HG03354 (cell line): ENCODE measurements at regions not wholly inside any gene's neighbourhood (a gene's known extent, or its start where the extent isn't known, plus 50 kb on each side); places are given as distances from the start of the nearest gene placed in this dataset.
"Not testable (repeated sequence)": the region's sequence is repeated elsewhere in the genome, so short reads cannot be mapped to it uniquely, and the experiment has no call there.

Source experiments
- ATAC-seq: cut with Tn5 transposase; IDR thresholded peaks from one replicate; pipeline ENCODE4 v1.9.1; 2021; ENCODE audit warnings: mild to moderate bottlenecking; ENCODE audit not compliant: unreplicated experiment, poor library complexity, severe bottlenecking

- no peak for ATAC-seq
These were observed 158.2 kb upstream of the IL12B start for GRCh38 chr5:159488516-159488915.

- ATAC-seq: peak; percentile 77
These were observed 159.5 kb upstream of the IL12B start for GRCh38 chr5:159489779-159490178.

DNA sequence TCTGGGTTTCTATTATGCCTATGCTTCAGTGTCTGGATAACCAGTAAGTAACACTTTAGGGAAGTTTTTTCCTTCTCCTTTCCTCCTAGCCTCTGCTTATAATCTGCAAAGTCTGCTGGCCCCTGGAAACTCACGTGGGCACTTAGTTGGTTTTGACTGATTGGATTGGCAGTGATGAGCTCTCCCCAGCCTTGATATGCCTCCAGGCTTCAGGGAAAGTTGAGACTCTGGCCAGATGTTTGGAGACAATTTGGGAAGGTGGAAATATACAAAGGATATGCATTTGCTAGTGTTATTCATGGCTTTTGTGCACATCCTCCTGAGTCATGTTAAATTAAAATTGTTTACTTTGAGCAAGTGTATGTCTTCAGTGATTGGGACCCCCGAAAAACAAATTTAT is 160.2 kb upstream of the IL12B start:
- no peak for ATAC-seq

DNA sequence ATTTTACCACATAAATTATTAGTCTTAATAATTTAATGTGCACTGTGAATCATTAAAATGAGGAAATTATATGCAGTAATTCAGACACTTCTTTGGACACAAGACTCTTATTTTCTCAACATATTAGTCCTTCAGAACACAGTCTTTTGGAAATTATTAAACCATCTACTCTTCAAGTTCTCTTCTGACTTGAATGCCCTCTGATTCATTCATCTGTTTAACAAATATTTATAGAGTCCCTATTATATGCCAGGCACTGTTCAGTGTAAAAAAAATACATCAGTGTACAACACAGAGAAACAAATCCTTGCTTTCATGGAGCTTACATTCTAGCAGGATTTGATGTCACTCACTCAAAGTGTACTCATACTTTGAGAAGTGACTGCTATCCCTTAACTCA is 163.4 kb upstream of the IL12B start:
- ATAC-seq: no peak

- no peak for ATAC-seq
These were observed 166.5 kb upstream of the IL12B start for GRCh38 chr5:159496773-159497172.

GRCh38 chr5:159497221-159497620 is 166.9 kb upstream of the IL12B start:
- ATAC-seq: no peak

DNA sequence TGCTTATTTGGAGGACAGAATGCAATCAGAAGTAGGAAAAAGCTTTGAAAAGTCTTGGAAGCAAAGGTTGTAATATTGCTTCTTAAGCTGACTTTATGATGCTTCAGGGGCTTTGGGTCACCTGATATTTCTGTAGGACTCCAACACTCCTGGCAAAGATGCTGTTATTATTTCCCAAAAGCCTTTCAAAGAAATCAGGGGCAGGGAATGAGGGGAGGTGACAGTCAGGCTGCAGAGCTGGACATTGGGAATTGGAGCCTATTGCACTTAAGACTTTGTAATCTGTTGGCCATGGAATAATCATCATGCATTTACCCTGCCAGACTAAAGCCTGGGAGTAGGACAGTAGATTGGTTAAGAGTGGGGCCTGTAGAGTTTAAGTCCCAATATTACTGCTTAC is 168.3 kb upstream of the IL12B start:
- no peak for ATAC-seq

DNA sequence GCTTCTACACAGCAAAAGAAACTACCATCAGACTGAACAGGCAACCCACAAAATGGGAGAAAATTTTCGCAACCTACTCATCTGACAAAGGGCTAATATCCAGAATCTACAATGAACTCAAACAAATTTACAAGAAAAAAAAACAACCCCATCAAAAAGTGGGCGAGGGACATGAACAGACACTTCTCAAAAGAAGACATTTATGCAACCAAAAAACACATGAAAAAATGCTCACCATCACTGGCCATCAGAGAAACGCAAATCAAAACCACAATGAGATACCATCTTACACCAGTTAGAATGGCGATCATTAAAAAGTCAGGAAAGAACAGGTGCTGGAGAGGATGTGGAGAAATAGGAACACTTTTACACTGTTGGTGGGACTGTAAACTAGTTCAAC is 171.8 kb upstream of the IL12B start:
- not testable (repeated sequence) for ATAC-seq

GRCh38 chr5:159503236-159503635 is 172.9 kb upstream of the IL12B start:
- no peak for ATAC-seq

GRCh38 chr5:159504106-159504856 is 174.0 kb upstream of the IL12B start:
- ATAC-seq: no peak

GRCh38 chr5:159504857-159505304 is 174.6 kb upstream of the IL12B start:
- ATAC-seq: no peak

- ATAC-seq: no peak
These were observed 176.8 kb upstream of the IL12B start for GRCh38 chr5:159507055-159507454.

DNA sequence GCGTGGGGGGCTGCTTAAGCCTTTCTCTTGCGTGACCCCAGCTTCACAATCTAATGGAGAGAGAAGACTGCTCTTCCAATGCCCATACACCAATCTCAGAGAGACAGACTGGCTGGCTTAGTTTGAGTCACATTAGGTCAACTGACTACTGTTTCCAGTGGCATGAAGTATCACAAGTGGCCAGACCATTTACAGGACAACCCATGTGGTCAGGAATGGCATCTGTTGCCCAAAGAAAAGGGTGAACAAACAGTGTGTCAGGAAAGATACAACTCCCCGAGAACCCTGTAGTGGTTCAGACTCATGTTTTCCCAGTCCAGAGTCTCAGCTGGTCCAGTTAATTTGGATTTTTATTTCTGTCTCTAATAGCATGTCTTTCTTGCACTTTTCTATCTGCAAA is 177.4 kb upstream of the IL12B start:
- no peak for ATAC-seq

DNA sequence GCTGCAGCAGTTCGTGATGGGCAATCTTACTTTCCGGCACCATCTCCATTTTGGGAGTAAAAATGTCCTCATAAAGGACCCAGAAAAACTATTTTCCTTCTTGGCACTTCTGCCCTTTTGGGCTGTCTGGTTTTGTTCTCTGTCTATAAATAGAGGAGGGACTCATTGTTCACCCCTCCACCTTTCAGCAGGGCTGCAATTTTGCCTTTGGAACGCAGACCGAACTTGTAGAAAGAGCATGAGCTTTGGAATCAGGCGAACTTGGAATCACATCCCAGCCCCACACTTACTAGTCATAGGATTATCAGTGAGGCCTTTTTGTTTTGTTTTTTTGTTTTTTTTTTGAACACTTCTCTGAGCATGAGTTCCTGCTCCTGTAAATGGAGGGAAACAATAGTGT is 178.1 kb upstream of the IL12B start:
- ATAC-seq: no peak

DNA sequence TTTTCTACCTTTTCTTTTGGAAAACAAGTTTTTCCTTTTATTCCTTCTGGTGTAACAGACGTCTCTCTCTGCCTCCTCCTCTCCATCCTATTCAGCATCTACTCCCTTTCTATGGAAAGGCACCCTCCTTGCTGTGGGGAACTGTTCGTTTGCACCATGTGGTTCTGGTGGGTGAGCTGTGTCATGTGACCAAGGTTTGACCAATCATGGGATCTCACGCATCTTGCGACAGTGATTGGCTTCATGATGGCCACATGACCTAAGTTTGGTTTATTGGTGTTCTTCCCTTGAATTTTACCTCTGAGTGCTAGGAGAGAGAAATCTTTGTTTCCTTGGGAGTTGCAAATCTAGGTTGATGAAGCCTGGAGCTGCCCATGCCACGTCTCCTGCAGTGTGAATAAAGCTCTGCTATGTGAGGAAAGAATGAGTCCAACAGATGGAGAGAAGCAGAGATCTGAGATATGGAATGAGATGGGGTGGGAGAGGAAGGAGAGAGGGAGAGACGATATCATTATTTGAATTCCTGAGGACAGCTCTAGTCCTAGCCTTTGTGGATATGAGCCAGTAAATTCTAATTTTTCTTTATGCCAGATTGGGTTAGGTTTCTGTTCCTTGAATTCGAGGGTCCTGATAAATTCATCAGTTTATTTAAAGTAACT is 178.8 kb upstream of the IL12B start:
- no peak for ATAC-seq

- ATAC-seq: no peak
These were observed 180.0 kb upstream of the IL12B start for GRCh38 chr5:159510282-159510681.

GRCh38 chr5:159511570-159511969 is 181.3 kb upstream of the IL12B start:
- ATAC-seq: no peak

- ATAC-seq: no peak
These were observed 181.8 kb upstream of the IL12B start for GRCh38 chr5:159512064-159512463.

- no peak for ATAC-seq
These were observed 184.0 kb upstream of the IL12B start for GRCh38 chr5:159514229-159514810.

- ATAC-seq: no peak
These were observed 184.9 kb upstream of the IL12B start for GRCh38 chr5:159515197-159515596.

GRCh38 chr5:159515909-159516415 is 185.7 kb upstream of the IL12B start:
- peak; percentile 97 for ATAC-seq
